ENCODE measurements at regions not wholly inside any gene's neighbourhood (a gene's known extent, or its start where the extent isn't known, plus 50 kb on each side); places are given as distances from the start of the nearest gene placed in this dataset.

- no peak overlapping the region for H3K9ac ChIP-seq
- no peaks in the 10 kb centered on the region for H3K9me3 ChIP-seq (ENCODE audit: control insufficient read depth, low read length)
- TF ChIP-seq CTCF (IDR thresholded peaks at IDR 0.05): no peak
- no peak overlapping the region for H3K27ac ChIP-seq
- H3K4me2 ChIP-seq (ENCODE audit: low read length): no peak overlapping the region
- no peaks in the 10 kb centered on the region for H3K4me1 ChIP-seq
- H3K79me2 ChIP-seq: no peaks in the 10 kb centered on the region
- no peak overlapping the region for H3K4me3 ChIP-seq (ENCODE audit: low read depth, low read length)
- no peaks in the 10 kb centered on the region for H3K27me3 ChIP-seq (ENCODE audit: control insufficient read depth, insufficient read depth, low read length)
- H3K36me3 ChIP-seq (ENCODE audit: control insufficient read depth, insufficient read depth, low read length): no peaks in the 10 kb centered on the region
- H2AFZ ChIP-seq: no peak overlapping the region
These were observed 301.6 kb upstream of the DDX53 start for GRCh38 chrX:22698151-22698550.

GRCh38 chrX:22699581-22700091 lies 300.1 kb upstream of the DDX53 start:
- Histone ChIP-seq H3K4me2 (ENCODE audit: low read length) (no peak overlapping the region), H3K36me3 (ENCODE audit: control insufficient read depth, insufficient read depth, low read length) (no peaks in the 10 kb centered on the region), H3K27ac (no peak overlapping the region), H2AFZ (no peak overlapping the region), H3K4me1 (no peaks in the 10 kb centered on the region), H3K27me3 (ENCODE audit: control insufficient read depth, insufficient read depth, low read length) (no peaks in the 10 kb centered on the region), H3K4me3 (ENCODE audit: low read depth, low read length) (no peak overlapping the region), H3K9me3 (ENCODE audit: control insufficient read depth, low read length) (no peaks in the 10 kb centered on the region), H3K9ac (no peak overlapping the region), H3K79me2 (no peaks in the 10 kb centered on the region)
- TF ChIP-seq CTCF (IDR thresholded peaks at IDR 0.05): no peak

- H3K27ac ChIP-seq: no peak overlapping the region
- no peaks in the 10 kb centered on the region for H3K4me1 ChIP-seq
These were observed 286.8 kb upstream of the DDX53 start for GRCh38 chrX:22712942-22713341.

GRCh38 chrX:22730542-22730941 lies 269.2 kb upstream of the DDX53 start:
- H3K4me3 ChIP-seq (ENCODE audit: low read depth, low read length): no peak overlapping the region
- no peaks in the 10 kb centered on the region for H3K79me2 ChIP-seq
- H3K4me2 ChIP-seq (ENCODE audit: low read length): no peak overlapping the region
- no peaks in the 10 kb centered on the region for H3K36me3 ChIP-seq (ENCODE audit: control insufficient read depth, insufficient read depth, low read length)
- no peaks in the 10 kb centered on the region for H3K9me3 ChIP-seq (ENCODE audit: control insufficient read depth, low read length)
- H3K27me3 ChIP-seq (ENCODE audit: control insufficient read depth, insufficient read depth, low read length): no peaks in the 10 kb centered on the region
- no peaks in the 10 kb centered on the region for H3K4me1 ChIP-seq
- no peak overlapping the region for H3K9ac ChIP-seq
- no peak for TF ChIP-seq CTCF (IDR thresholded peaks at IDR 0.05)
- H2AFZ ChIP-seq: no peak overlapping the region
- H3K27ac ChIP-seq: no peak overlapping the region

More at GRCh38 chrX:22712942-22713341, 286.8 kb upstream of the DDX53 start:
- no peak overlapping the region for H3K4me3 ChIP-seq (ENCODE audit: low read depth, low read length)
- no peak for TF ChIP-seq CTCF (IDR thresholded peaks at IDR 0.05)
- no peaks in the 10 kb centered on the region for H3K36me3 ChIP-seq (ENCODE audit: control insufficient read depth, insufficient read depth, low read length)
- H2AFZ ChIP-seq: no peak overlapping the region
- no peaks in the 10 kb centered on the region for H3K79me2 ChIP-seq
- H3K9ac ChIP-seq: no peak overlapping the region
- H3K9me3 ChIP-seq (ENCODE audit: control insufficient read depth, low read length): no peaks in the 10 kb centered on the region
- H3K4me2 ChIP-seq (ENCODE audit: low read length): no peak overlapping the region
- H3K27me3 ChIP-seq (ENCODE audit: control insufficient read depth, insufficient read depth, low read length): no peaks in the 10 kb centered on the region

- no peak for TF ChIP-seq CTCF (IDR thresholded peaks at IDR 0.05)
- Histone ChIP-seq H3K4me3 (ENCODE audit: low read depth, low read length) (no peak overlapping the region), H3K79me2 (no peaks in the 10 kb centered on the region), H3K4me1 (no peaks in the 10 kb centered on the region), H2AFZ (no peak overlapping the region), H3K36me3 (ENCODE audit: control insufficient read depth, insufficient read depth, low read length) (no peaks in the 10 kb centered on the region), H3K9me3 (ENCODE audit: control insufficient read depth, low read length) (no peaks in the 10 kb centered on the region), H3K27ac (no peak overlapping the region), H3K27me3 (ENCODE audit: control insufficient read depth, insufficient read depth, low read length) (no peaks in the 10 kb centered on the region), H3K4me2 (ENCODE audit: low read length) (no peak overlapping the region), H3K9ac (no peak overlapping the region)
These were observed 262.2 kb upstream of the DDX53 start for GRCh38 chrX:22737541-22737940.
